HG02943 (cell line): ENCODE measurements at regions not wholly inside any gene's neighbourhood (a gene's known extent, or its start where the extent isn't known, plus 50 kb on each side); places are given as distances from the start of the nearest gene placed in this dataset.

Experiments
- ATAC-seq: cut with Tn5 transposase; IDR thresholded peaks from one replicate; pipeline ENCODE4 v1.9.1; 2021; ENCODE audit warnings: mild to moderate bottlenecking, low read depth, moderate library complexity; ENCODE audit not compliant: unreplicated experiment

- no peak for ATAC-seq
These were observed 140.5 kb downstream of the ZBTB18 start for GRCh38 chr1:244191581-244191980.

DNA sequence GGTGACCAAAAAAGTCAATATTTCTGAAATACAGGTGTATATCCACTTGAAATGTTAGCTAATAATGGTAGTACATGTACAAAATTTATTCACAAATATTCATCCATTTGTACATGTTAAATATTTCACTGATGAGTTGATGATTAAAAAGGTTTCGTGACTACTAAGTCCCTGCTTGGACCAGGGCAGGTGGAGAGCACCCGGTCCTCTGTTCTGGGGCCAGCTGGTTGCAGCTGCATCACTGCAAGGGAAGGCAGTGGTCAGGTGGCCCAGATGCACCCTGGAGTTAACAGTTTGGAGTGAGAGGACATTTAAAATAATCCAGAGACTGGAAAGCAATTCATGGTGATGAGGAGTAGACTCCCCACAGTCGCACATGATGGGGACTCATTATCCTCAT is 141.2 kb downstream of the ZBTB18 start:
- ATAC-seq, result no peak

- no peak for ATAC-seq
These were observed 145.6 kb downstream of the ZBTB18 start for GRCh38 chr1:244196571-244197285.

- ATAC-seq, result no peak
These were observed 146.8 kb downstream of the ZBTB18 start for GRCh38 chr1:244197851-244198375.

DNA sequence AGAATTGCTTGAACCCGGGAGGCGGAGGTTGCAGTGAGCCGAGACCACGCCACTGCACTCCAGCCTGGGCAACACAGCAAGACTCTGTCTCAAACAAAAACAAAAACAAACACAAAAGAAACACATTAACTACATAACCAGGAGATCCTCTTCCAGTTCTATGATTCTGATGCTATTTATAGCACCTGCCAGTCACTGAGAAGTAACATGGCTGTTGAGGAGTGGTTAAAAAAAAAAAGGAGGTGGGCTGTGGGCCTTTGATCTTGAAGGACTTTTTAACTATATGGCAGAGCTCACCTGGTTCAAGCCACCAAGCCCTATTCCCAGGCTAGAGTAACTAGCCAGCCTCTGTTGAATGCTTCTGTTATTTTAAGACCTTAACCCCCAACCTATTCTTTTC is 148.8 kb downstream of the ZBTB18 start:
- ATAC-seq, result no peak

DNA sequence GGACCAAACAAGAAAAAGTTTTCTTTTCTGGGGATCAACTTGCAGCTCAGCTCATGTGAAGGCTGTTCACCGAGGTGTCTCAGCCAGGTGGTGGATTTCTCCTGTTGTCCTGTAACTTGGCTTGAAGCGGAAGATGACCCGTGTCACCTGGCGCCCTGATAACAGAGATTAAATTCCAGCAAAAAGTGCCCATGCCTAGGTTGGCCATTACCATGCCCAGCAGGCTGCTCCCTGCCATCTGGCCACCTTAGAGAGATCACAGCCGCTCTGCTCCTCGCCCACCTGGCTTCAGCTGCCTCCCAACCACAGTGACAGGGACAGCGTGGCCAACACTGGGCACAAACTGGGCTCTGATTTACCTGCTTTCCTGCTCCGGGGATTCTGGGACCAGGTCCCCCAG is 149.5 kb downstream of the ZBTB18 start:
- no peak for ATAC-seq

DNA sequence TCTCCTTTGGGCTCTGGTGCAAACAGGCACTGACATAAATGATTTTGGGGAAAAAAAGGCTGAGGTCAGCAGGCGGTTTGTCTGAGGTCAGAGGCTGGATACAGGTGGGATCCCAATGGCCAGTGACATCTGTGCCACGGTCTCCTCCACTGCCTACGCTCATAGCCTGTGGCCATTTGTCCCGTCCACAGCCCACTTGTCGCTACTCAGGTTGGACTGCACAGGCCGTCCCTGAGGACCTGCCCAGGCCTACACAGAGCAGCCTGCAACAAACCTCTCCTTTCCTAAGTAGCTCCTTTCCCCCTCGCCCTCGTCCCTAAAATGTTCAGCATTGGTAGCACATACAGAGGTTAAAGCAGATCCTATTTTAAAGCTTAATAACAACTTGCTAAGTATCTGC is 150.7 kb downstream of the ZBTB18 start:
- ATAC-seq, result no peak

- no peak for ATAC-seq
These were observed 152.9 kb downstream of the ZBTB18 start for GRCh38 chr1:244204004-244204403.

DNA sequence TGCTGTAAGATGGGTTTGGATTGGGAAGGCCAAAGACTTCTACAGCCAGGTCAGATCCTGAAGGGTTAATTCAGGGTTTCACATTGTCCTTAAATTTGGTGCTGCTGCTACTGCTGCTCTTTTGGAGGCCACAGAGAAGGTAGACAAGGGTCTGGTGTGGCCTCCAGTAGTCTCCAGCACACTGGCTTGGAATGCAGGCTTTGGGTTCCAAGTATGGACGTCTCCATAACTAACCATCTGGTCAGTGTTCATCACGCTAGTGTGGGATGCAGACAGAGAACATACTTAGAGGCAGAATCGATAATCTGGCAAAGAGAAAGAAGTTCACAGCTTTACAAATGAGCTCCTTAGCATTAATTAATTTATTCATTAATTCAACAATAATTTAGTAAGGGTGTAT is 154.1 kb downstream of the ZBTB18 start:
- ATAC-seq, result no peak

DNA sequence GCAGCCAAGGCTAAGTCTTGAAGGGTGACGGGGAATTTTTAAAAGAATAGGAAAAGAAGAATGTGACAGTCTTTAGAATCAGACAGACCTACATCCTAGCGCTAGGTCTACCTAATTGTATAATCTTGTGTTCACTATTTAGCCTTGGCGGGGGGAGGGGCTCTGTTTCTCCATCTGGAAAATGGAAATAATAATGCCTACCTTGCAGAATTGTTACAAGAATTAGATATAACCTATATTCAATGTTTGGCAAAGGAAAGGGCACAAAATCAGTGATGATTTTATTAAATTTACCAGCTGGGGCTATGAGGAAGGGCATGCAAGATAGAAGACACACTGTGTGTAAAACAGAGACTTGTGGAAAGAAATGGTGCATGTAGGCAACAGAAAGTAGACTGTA is 154.8 kb downstream of the ZBTB18 start:
- ATAC-seq, result no peak

DNA sequence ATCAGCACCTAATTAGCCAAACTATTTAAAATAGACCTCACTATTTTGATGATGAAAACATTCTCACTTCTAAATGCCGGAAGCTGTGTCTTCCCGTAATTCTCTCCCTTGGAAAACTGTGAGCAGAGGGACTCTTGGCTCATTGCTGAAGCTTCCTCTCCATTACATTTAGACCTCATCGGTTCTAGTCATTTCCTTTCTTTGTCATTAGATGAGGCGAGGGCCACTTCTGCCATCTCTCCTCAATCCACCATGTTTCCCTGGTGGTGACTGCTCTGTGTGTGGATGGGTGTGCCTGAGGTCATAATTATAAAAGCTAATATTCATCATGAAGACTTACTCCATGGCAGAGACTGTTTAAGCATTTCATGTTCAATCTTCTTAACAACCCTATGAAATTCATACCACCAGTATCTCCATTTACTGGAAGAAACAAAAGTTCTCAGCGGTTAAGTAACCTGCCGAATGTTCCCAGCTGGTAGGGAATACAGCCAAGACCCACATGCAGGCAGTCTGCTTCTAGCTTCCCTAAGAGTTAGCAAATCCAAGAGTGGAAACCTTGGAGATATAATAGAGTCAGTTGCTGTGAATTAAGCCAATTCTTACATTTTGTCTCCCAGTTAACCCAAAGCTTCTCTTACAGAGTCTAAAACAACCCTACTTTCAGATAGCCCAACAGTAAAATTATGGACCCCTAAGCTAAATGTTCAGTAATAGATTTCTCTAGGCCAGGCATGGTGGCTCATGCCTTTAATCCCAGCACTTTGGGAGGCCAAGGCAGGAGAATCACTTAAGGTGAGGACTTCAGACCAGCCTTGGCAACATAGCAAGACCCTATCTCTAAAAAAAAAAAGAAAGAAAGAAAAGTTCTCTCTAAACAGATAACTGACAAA is 156.2 kb downstream of the ZBTB18 start:
- no peak for ATAC-seq

- no peak for ATAC-seq
These were observed 156.8 kb downstream of the ZBTB18 start for GRCh38 chr1:244207935-244208244.

- no peak for ATAC-seq
These were observed 158.9 kb downstream of the ZBTB18 start for GRCh38 chr1:244209955-244210354.

DNA sequence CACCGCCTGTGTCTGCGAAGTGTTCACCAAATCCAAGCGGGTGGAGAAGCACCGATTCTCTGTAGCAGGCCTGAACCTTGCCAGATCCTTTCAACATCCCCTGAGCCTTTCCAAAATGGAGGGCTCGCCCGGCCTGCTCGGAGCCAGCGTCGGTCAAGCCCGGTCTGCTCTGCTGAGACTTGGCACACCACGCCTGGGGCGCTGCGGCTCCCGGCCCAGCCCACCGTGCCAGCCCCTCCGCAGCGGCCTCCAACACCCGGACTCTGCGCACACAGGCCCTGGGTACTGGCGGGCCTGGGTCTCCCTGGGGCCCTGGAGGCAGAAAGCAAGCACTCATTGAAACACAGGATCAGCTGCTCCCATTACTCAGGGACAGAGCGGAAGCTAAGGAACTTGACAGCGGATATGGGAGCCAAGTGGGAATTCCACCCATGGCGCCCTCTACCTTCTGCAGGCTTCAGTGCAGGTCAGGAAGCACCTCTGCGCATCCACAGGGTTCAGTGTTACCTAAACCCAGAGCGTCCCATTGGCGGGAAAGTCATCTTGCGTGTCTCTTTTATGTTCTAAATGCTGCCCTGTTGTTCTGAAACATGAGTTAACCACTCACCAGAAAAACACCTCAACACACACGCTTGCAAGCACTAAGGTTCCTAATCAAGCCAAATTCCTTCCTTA is 159.9 kb downstream of the ZBTB18 start:
- no peak for ATAC-seq

- no peak for ATAC-seq
These were observed 160.5 kb downstream of the ZBTB18 start for GRCh38 chr1:244211559-244211944.

- no peak for ATAC-seq
These were observed 161.1 kb downstream of the ZBTB18 start for GRCh38 chr1:244212219-244212618.

DNA sequence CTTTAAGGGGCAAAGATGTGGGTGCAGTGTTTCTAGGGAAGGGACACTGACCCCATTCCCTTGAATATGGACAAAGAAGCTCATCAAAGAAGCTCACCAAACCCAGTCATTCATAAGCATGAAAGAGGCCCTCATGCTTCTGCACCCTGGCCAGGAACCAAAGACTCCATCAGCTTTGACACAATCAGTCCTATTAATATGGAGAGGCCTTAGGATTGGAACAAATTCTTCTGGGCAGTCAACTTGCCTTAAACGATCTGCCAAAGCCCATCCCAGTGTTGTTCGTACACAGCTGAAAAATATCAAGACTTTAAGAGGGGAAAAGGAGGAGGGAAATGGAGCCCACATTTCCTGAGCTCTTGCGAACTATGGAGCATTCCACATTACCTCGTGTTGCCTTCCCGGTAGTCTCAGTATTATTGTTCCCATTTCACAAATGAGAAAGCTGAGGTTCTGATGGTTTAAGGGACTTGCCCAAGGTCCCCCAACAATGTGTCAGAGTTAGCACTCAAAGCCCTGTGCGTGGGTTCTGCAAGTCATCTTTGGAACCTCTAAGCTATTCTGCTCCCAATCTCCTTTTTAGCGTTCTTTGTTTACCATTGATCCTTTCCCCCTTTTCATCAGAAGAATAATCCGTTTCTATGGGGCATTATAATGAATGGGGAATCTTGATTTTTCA is 161.9 kb downstream of the ZBTB18 start:
- no peak for ATAC-seq

- no peak for ATAC-seq
These were observed 163.2 kb downstream of the ZBTB18 start for GRCh38 chr1:244214009-244214967.

DNA sequence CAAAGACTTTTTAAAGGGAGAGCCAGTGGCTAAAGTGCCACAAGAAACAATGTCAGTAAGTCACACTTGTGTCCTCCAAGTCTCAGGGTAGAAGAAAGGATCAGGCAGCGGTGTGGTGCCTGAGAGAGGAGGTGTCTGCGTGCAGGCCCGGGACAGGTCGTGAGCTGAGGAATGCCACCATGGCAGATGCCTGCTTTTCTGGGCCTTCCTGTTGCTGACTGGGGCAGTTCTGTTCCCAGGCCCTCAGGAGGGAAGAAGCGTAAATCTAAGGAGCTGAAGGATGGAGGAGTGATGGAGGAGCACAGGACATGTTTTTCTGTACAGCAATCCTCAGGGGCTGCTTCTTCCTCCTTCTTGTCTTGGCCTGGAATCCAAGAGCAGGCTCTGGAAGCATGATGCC is 165.8 kb downstream of the ZBTB18 start:
- no peak for ATAC-seq

GRCh38 chr1:244217711-244218110 is 166.6 kb downstream of the ZBTB18 start:
- ATAC-seq, result no peak
